Caco-2 (cell line): ENCODE measurements at regions not wholly inside any gene's neighbourhood (a gene's known extent, or its start where the extent isn't known, plus 50 kb on each side); places are given as distances from the start of the nearest gene placed in this dataset.

Experiments
- BruUV-seq: library from RNA; stranded (reverse); fragments of 400-500 nt; replicated peaks from 2 replicates; lab custom pipeline; 2021; lab: Mats Ljungman, UMichigan
- CTCF ChIA-PET: fragments of 300-600 bp; sonication (Branson Sonifier 250); formaldehyde crosslinking; loops from one replicate; lab custom pipeline; 2022; ENCODE audit warnings: antibody characterized with exemption; lab: Charles Lee
- POLR2A ChIA-PET: fragments of 300-600 bp; sonication (Branson Sonifier 250); formaldehyde crosslinking; loops from one replicate; lab custom pipeline; 2022; ENCODE audit warnings: antibody characterized with exemption; lab: Charles Lee
- DNase-seq, 2 experiments: peaks; one replicate each; pipeline versions ENCODE4 v3.0.0 to v3.0.0-alpha.2; 2020 to 2022
- H3K27me3 ChIP-seq: replicated peaks from 2 replicates; pipeline ENCODE4 v1.6.0; 2011; ENCODE audit warnings: low read length; ENCODE audit not compliant: control insufficient read depth, insufficient read depth
- H3K36me3 ChIP-seq: 2 replicates; pipeline ENCODE4 v1.5.1; 2011; ENCODE audit warnings: low read length; ENCODE audit not compliant: control insufficient read depth, insufficient read depth
- H3K4me1 ChIP-seq: fragments of 250-450 bp; sonication (Bioruptor Pico); 2 replicates; pipeline ENCODE4 v1.5.1; 2020; ENCODE audit warnings: mild to moderate bottlenecking
- H3K4me3 ChIP-seq: 2 replicates; pipeline ENCODE4 v1.5.1; 2011; ENCODE audit warnings: low read depth, mild to moderate bottlenecking, control low read depth, low read length
- H3K9me3 ChIP-seq: fragments of 250-450 bp; sonication (Bioruptor Pico); 2 replicates; pipeline ENCODE4 v1.5.1; 2020; ENCODE audit warnings: mild to moderate bottlenecking, moderate library complexity
- H3K27ac Mint-ChIP-seq: one replicate; pipeline ENCODE4 v1.8.0; 2022; ENCODE audit warnings: mixed read lengths; ENCODE audit not compliant: unreplicated experiment
- H3K27me3 Mint-ChIP-seq: one replicate; pipeline ENCODE4 v1.8.0; 2022; ENCODE audit warnings: mixed read lengths; ENCODE audit not compliant: insufficient read depth, unreplicated experiment
- H3K36me3 Mint-ChIP-seq: one replicate; pipeline ENCODE4 v1.8.0; 2022; ENCODE audit warnings: mild to moderate bottlenecking, mixed read lengths; ENCODE audit not compliant: insufficient read depth, unreplicated experiment
- H3K4me1 Mint-ChIP-seq: one replicate; pipeline ENCODE4 v1.8.0; 2022; ENCODE audit warnings: low read depth, mixed read lengths; ENCODE audit not compliant: unreplicated experiment
- H3K4me3 Mint-ChIP-seq: one replicate; pipeline ENCODE4 v1.8.0; 2022; ENCODE audit warnings: mild to moderate bottlenecking, moderate library complexity, mixed read lengths; ENCODE audit not compliant: unreplicated experiment
- H3K9me3 Mint-ChIP-seq: one replicate; pipeline ENCODE4 v1.8.0; 2022; ENCODE audit warnings: mixed read lengths; ENCODE audit not compliant: unreplicated experiment
- CTCF ChIP-seq, 2 experiments: fragments of 200-600 bp in 1 of 2; IDR thresholded peaks; 1 replicate in 1 of 2; 2 replicates in 1 of 2; pipeline versions ENCODE4 v1.5.1 to v1.8.0; 2011 to 2022; ENCODE audit warnings: antibody characterized with exemption in 1 of 2, control low read depth in 1 of 2, inconsistent platforms in 1 of 2, low read depth in 1 of 2, low read length in 1 of 2, mild to moderate bottlenecking in 1 of 2, moderate library complexity in 1 of 2; ENCODE audit not compliant: insufficient read depth in 1 of 2, severe bottlenecking in 1 of 2, unreplicated experiment in 1 of 2
- intact Hi-C: fragments of 100-400 bp; cut with micrococcal nuclease; formaldehyde crosslinking; loops from one replicate; pipeline ENCODE4 v1.10.0; 2022; ENCODE audit not compliant: unreplicated experiment

GRCh38 chr4:184529283-184529682 is 54.9 kb upstream of the IRF2 start:
- no peak overlapping the region for H3K27ac Mint-ChIP-seq
- no peaks in the 10 kb centered on the region for H3K27me3 Mint-ChIP-seq
- no peaks in the 10 kb centered on the region for H3K36me3 ChIP-seq
- no peak overlapping the region for H3K4me3 ChIP-seq
- H3K9me3 ChIP-seq, result peaks cover 10% of the 10 kb centered on the region
- no peak for DNase-seq
- BruUV-seq, result no TSS peak
- no peak overlapping the region for H3K4me3 Mint-ChIP-seq
- no peaks in the 10 kb centered on the region for H3K27me3 ChIP-seq
- no peak for TF ChIP-seq CTCF (IDR thresholded peaks at IDR 0.05; ENCODE audit: insufficient read depth in 1 of 2, low read depth in 1 of 2, low read length in 1 of 2, severe bottlenecking in 1 of 2, unreplicated experiment in 1 of 2)
- intact Hi-C loops, result no loop called here
- ChIA-PET CTCF (no interaction called here), POLR2A (no interaction called here)
- H3K36me3 Mint-ChIP-seq, result peaks cover 6% of the 10 kb centered on the region
- H3K4me1 Mint-ChIP-seq, result peaks cover 2% of the 10 kb centered on the region
- no peaks in the 10 kb centered on the region for H3K4me1 ChIP-seq
- peaks cover 13% of the 10 kb centered on the region for H3K9me3 Mint-ChIP-seq

- POLR2A ChIA-PET, result no interaction called here
- peaks cover 10% of the 10 kb centered on the region for H3K9me3 ChIP-seq
- TF ChIP-seq CTCF (IDR thresholded peaks at IDR 0.05; ENCODE audit: insufficient read depth in 1 of 2, low read depth in 1 of 2, low read length in 1 of 2, severe bottlenecking in 1 of 2, unreplicated experiment in 1 of 2), result no peak
- peaks cover 6% of the 10 kb centered on the region for H3K36me3 Mint-ChIP-seq
- H3K27ac Mint-ChIP-seq, result no peak overlapping the region
- no peaks in the 10 kb centered on the region for H3K27me3 ChIP-seq
- no peak overlapping the region for H3K4me3 Mint-ChIP-seq
- BruUV-seq, result no TSS peak
- CTCF ChIA-PET, result no interaction called here
- intact Hi-C loops, result no loop called here
- H3K4me1 ChIP-seq, result no peaks in the 10 kb centered on the region
- H3K9me3 Mint-ChIP-seq, result peaks cover 13% of the 10 kb centered on the region
- no peaks in the 10 kb centered on the region for H3K4me1 Mint-ChIP-seq
- no peak overlapping the region for H3K4me3 ChIP-seq
- DNase-seq, result no peak
- H3K27me3 Mint-ChIP-seq, result no peaks in the 10 kb centered on the region
- no peaks in the 10 kb centered on the region for H3K36me3 ChIP-seq
Measured at GRCh38 chr4:184528713-184529112, 54.4 kb upstream of the IRF2 start.

GRCh38 chr4:184528051-184528450 is 53.7 kb upstream of the IRF2 start:
- no peaks in the 10 kb centered on the region for H3K27me3 ChIP-seq
- no peaks in the 10 kb centered on the region for H3K36me3 ChIP-seq
- H3K4me1 ChIP-seq, result no peaks in the 10 kb centered on the region
- Mint-ChIP-seq H3K36me3 (peaks cover 6% of the 10 kb centered on the region), H3K27me3 (no peaks in the 10 kb centered on the region), H3K4me3 (no peak overlapping the region), H3K4me1 (no peaks in the 10 kb centered on the region), H3K9me3 (peaks cover 13% of the 10 kb centered on the region), H3K27ac (no peak overlapping the region)
- ChIA-PET CTCF (no interaction called here), POLR2A (no interaction called here)
- TF ChIP-seq CTCF (IDR thresholded peaks at IDR 0.05; ENCODE audit: insufficient read depth in 1 of 2, low read depth in 1 of 2, low read length in 1 of 2, severe bottlenecking in 1 of 2, unreplicated experiment in 1 of 2), result no peak
- no peak overlapping the region for H3K4me3 ChIP-seq
- DNase-seq, result no peak
- H3K9me3 ChIP-seq, result peaks cover 10% of the 10 kb centered on the region
- intact Hi-C loops, result no loop called here
- no TSS peak for BruUV-seq
